GM12878 (cell line): ENCODE measurements at regions not wholly inside any gene's neighbourhood (a gene's known extent, or its start where the extent isn't known, plus 50 kb on each side); places are given as distances from the start of the nearest gene placed in this dataset.

Experiments used
- ATAC-seq: fragments of 200-7000 bp; cut with Tn5 transposase; 3 replicates; pipeline ENCODE4 v1.9.1; 2020; ENCODE audit warnings: mild to moderate bottlenecking, moderate library complexity
- BruUV-seq: library from RNA; stranded (reverse); fragments of 400-500 nt; replicated peaks from 2 replicates; lab custom pipeline; 2021; lab: Mats Ljungman, UMichigan
- CTCF ChIA-PET: fragments of 300-600 bp; sonication (Branson Sonifier 250); formaldehyde crosslinking; extraction: SDS; loops from one replicate; lab custom pipeline; 2021; ENCODE audit warnings: inconsistent platforms; lab: Yijun Ruan, JAX
- POLR2A ChIA-PET: fragments of 350-600 bp; formaldehyde crosslinking; extraction: SDS; loops from one replicate; lab custom pipeline; 2021; ENCODE audit warnings: inconsistent platforms; lab: Charles Lee
- RAD21 ChIA-PET: fragments of 300-600 bp; sonication (Branson Sonifier 250); formaldehyde crosslinking; loops from one replicate; lab custom pipeline; 2023; ENCODE audit warnings: antibody characterized with exemption; ENCODE audit not compliant: unreplicated experiment; lab: Charles Lee
- SMC1A ChIA-PET: fragments of 300-600 bp; sonication (Branson Sonifier 250); formaldehyde crosslinking; loops from one replicate; lab custom pipeline; 2023; ENCODE audit not compliant: unreplicated experiment, uncharacterized antibody; lab: Charles Lee
- DNase-seq: peaks from one replicate; pipeline ENCODE4 v3.0.0-alpha.2; 2011; ENCODE audit warnings: low read depth, low spot score
- FAIRE-seq: peaks from 3 replicates; lab custom pipeline; 2011; peaks lifted over from hg19 to GRCh38; lab: Jason Lieb, UNC
- H2AFZ ChIP-seq: 2 replicates; pipeline ENCODE4 v1.6.0; 2011; ENCODE audit warnings: low read depth, low read length, control low read depth; ENCODE audit not compliant: control insufficient read depth
- H3K27ac ChIP-seq: 2 replicates; pipeline ENCODE4 v1.5.1; 2011; ENCODE audit warnings: control low read depth; ENCODE audit not compliant: control insufficient read depth, insufficient read depth
- H3K27me3 ChIP-seq, 2 experiments: replicated peaks in 1 of 2; 2 replicates each; pipeline versions ENCODE4 v1.6.0 to v1.6.1; 2011; ENCODE audit warnings: low read length in 1 of 2; ENCODE audit not compliant: control insufficient read depth in 2 of 2, insufficient read depth in 2 of 2
- H3K36me3 ChIP-seq, 2 experiments: 2 replicates each; pipeline ENCODE4 v1.5.1; 2011; ENCODE audit warnings: low read length in 1 of 2; ENCODE audit not compliant: control insufficient read depth in 2 of 2, insufficient read depth in 2 of 2
- H3K4me1 ChIP-seq: 2 replicates; pipeline ENCODE4 v1.6.1; 2011; ENCODE audit warnings: mild to moderate bottlenecking, low read length, moderate library complexity, mixed read lengths; ENCODE audit not compliant: control insufficient read depth, insufficient read depth
- H3K4me2 ChIP-seq: 2 replicates; pipeline ENCODE4 v1.6.0; 2011; ENCODE audit warnings: control low read depth; ENCODE audit not compliant: control insufficient read depth, insufficient read depth
- H3K4me3 ChIP-seq: fragments of 200-600 bp; sonication (generic); 2 replicates; pipeline ENCODE4 v1.5.1; 2016
- H3K79me2 ChIP-seq: 2 replicates; pipeline ENCODE4 v1.6.0; 2011; ENCODE audit warnings: low read length; ENCODE audit not compliant: control insufficient read depth, insufficient read depth
- H3K9ac ChIP-seq: 2 replicates; pipeline ENCODE4 v1.8.0; 2011; ENCODE audit warnings: low read length, control low read depth, mixed read lengths; ENCODE audit not compliant: control insufficient read depth, insufficient read depth
- H3K9me3 ChIP-seq: replicated peaks from 3 replicates; pipeline ENCODE4 v1.5.1; 2011; ENCODE audit warnings: mild to moderate bottlenecking, low read length; ENCODE audit not compliant: control insufficient read depth, insufficient read depth
- H4K20me1 ChIP-seq: 2 replicates; pipeline ENCODE4 v1.6.0; 2011; ENCODE audit not compliant: control insufficient read depth, insufficient read depth
- NFIC ChIP-seq: IDR thresholded peaks from 2 replicates; pipeline ENCODE4 v1.6.1; 2012; ENCODE audit warnings: low read depth, mild to moderate bottlenecking, inconsistent platforms, low read length, moderate library complexity
- POLR2A ChIP-seq: IDR thresholded peaks from 2 replicates; pipeline ENCODE4 v1.6.1; 2011; ENCODE audit warnings: low read depth, mild to moderate bottlenecking, low read length
- SIN3A ChIP-seq: IDR thresholded peaks from 2 replicates; pipeline ENCODE4 v1.6.1; 2012; ENCODE audit warnings: low read depth, low read length, improper control_type of control experiment
- SP1 ChIP-seq: IDR thresholded peaks from one replicate; pipeline ENCODE4 v1.6.1; 2011; ENCODE audit warnings: low read depth, low read length
- ZNF217 ChIP-seq: fragments of 450-650 bp; IDR thresholded peaks from 2 replicates; pipeline ENCODE4 v1.6.1; 2017; ENCODE audit warnings: antibody characterized with exemption, mild to moderate bottlenecking
- WGBS: methylation state at CpG from one replicate; pipeline ENCODE4 v1.1.6; 2016; ENCODE audit warnings: low lambda C conversion rate; ENCODE audit not compliant: insufficient replicate concordance, insufficient coverage; ENCODE audit errors: missing lambda C conversion rate; 5-methylcytosine and 5-hydroxymethylcytosine counted together
- in situ Hi-C: fragments of 300-500 bp; cut with MboI; formaldehyde crosslinking; loops from 9 replicates; pipeline ENCODE4 v1.14.3; 2018; ENCODE audit warnings: mixed read lengths
- intact Hi-C: fragments of 100-400 bp; cut with micrococcal nuclease; formaldehyde crosslinking; loops from one replicate; pipeline ENCODE4 v1.14.2; 2022; ENCODE audit not compliant: unreplicated experiment
- TF ChIP-seq, protein P1 (sequence below): fragments of 450-650 bp; IDR thresholded peaks from 2 replicates; pipeline ENCODE4 v1.6.1; 2017; ENCODE audit warnings: antibody characterized with exemption, mild to moderate bottlenecking, moderate library complexity

DNA sequence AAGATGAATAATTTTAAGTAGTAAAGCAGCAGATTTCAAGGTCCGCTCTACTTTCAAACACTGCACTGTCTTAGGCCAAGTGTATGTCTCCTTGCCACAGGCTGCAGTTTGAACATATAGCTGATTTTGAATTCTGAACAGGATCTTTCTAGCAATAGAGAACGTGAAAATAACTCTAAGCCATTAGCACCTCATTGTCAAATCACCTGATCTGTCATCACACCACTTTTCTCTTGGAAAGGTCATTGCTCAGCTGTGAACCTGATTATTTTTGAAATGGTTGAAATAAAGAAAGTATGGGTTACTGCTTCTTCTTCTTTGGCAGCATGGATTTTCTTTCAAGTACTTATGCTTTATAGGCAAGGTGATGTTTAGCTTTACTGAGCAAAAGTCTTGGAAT, 357.0 kb upstream of the RORB start (continued):
- TF ChIP-seq, protein P1, sequence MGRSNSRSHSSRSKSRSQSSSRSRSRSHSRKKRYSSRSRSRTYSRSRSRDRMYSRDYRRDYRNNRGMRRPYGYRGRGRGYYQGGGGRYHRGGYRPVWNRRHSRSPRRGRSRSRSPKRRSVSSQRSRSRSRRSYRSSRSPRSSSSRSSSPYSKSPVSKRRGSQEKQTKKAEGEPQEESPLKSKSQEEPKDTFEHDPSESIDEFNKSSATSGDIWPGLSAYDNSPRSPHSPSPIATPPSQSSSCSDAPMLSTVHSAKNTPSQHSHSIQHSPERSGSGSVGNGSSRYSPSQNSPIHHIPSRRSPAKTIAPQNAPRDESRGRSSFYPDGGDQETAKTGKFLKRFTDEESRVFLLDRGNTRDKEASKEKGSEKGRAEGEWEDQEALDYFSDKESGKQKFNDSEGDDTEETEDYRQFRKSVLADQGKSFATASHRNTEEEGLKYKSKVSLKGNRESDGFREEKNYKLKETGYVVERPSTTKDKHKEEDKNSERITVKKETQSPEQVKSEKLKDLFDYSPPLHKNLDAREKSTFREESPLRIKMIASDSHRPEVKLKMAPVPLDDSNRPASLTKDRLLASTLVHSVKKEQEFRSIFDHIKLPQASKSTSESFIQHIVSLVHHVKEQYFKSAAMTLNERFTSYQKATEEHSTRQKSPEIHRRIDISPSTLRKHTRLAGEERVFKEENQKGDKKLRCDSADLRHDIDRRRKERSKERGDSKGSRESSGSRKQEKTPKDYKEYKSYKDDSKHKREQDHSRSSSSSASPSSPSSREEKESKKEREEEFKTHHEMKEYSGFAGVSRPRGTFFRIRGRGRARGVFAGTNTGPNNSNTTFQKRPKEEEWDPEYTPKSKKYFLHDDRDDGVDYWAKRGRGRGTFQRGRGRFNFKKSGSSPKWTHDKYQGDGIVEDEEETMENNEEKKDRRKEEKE = no peak
- TF ChIP-seq SIN3A (no peak), POLR2A (no peak), ZNF217 (no peak), NFIC (no peak)

DNA sequence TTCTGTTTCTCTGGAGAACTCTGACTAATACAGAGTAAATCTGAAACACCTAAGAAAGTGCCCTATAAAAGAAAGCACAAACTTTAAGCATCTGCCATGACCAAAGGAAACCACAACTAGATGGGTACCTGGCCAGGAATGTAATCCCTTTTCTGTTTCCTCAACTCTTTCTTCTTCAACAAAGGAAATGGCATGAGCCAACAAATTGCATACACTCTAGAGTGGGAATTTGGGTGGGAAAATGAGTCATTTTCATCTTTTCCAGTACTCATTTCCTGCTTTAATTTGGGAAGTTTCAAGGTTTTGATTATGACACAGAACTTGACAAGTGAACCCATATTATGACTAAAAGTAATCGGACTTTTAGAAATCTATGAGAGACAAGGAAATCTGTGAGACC, 349.2 kb upstream of the RORB start:
- no peaks in the 10 kb centered on the region for H3K36me3 ChIP-seq
- no peak overlapping the region for H3K4me3 ChIP-seq
- RAD21 ChIA-PET = no interaction called here
- SMC1A ChIA-PET = no interaction called here
- H3K9ac ChIP-seq = no peak overlapping the region
- FAIRE-seq (no peak), DNase-seq (no peak), ATAC-seq (no peak)
- intact Hi-C loops = no loop called here
- CTCF ChIA-PET = no interaction called here
- in situ Hi-C loops = no loop called here
- WGBS = 32% methylated on average over 1 of the region's 1 CpG
- no peak overlapping the region for H3K27ac ChIP-seq
- no TSS peak for BruUV-seq
- no peaks in the 10 kb centered on the region for H4K20me1 ChIP-seq
- no peak overlapping the region for H3K4me2 ChIP-seq
- H3K27me3 ChIP-seq = no peaks in the 10 kb centered on the region
- no peaks in the 10 kb centered on the region for H3K4me1 ChIP-seq
- no peaks in the 10 kb centered on the region for H3K79me2 ChIP-seq
- H3K9me3 ChIP-seq = no peaks in the 10 kb centered on the region
- no peak for TF ChIP-seq SP1
- TF ChIP-seq, protein P1 = no peak
- POLR2A ChIA-PET = no interaction called here
- H2AFZ ChIP-seq = no peak overlapping the region
